ENCODE measurements at regions not wholly inside any gene's neighbourhood (a gene's known extent, or its start where the extent isn't known, plus 50 kb on each side); places are given as distances from the start of the nearest gene placed in this dataset.
"Not testable (repeated sequence)": the region's sequence is repeated elsewhere in the genome, so short reads cannot be mapped to it uniquely, and the experiment has no call there.

DNA sequence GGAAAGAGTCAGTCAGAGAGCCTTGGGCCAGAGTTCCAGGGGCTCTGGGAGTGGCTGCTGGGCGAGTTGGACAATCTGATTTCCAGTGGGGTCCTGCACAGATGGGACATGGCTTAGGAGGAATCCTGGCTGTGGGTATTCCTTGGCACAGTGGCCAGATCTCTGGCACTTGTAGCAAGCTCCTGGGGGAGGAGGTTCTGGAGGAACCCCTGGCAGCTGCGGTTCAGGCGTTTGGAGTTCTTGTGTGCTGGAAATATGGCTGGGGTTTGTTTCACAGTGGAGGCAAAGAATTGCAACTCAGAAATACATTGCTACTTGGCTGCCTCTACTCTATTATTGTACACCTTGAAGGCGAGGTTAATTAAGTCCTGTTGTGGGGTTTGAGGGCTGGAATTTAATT lies 67.2 kb upstream of the SLC4A7 start:
- not testable (repeated sequence) for DNase-seq

DNA sequence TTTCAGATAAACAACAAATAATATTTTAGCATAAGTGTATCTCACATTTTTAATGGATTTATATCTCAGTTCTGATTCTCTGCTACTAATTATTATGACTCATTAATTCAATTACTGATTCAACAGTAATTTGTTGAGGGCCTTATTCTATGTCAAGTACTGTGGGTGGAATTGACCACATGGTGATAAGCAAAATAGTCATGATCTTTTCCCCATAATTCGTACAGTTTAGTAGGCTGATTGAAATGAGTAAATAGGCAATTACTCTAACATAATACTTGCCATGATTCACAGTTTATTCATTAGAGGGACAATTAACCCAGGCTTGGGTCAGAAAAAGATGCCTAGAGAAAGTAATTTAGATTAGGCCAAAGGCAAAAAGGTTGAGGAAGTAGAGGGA lies 60.9 kb upstream of the SLC4A7 start:
- DNase-seq, result no peak

DNA sequence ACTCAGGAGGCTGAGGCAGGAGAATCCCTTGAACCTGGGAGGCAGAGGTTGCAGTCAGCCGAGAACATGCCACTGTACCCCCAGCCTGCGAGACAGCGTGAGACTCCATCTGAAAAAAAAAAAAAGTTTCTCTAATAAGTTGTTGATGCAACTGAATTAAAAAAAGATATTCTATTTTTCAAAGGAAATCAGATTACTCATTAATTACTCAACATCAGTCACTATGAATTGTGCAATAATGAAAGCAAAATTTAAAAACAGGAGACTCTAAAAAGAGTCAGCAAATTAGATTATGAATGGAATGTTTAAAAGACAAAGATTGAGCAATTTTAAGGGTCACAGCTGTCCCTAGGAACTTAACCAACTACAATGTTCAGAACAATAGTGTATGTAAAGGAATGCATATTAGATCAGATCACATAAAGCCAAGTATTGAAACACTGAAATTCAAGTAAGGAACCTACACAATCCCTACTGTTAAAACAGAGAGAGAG lies 60.2 kb upstream of the SLC4A7 start:
- DNase-seq, result no peak

DNA sequence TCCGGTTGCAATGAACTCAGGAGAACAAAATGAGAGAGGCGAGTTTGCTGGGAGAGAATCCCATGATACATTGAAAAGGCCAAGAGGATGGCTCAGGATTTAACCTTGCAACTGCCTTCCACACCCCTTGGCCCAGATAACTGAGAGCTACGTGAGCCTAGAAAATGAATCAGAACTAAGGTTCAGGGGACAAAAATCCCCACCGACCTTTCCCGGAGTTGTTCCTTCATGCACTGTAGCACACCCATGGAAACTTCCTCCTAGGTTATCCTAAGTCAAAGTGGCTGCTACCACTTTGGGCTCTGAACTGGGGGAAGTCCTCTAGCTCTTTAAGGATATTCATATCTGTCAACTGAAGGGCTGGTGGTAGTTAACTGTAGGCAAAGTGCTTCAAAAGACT lies 58.3 kb upstream of the SLC4A7 start:
- no peak for DNase-seq

DNA sequence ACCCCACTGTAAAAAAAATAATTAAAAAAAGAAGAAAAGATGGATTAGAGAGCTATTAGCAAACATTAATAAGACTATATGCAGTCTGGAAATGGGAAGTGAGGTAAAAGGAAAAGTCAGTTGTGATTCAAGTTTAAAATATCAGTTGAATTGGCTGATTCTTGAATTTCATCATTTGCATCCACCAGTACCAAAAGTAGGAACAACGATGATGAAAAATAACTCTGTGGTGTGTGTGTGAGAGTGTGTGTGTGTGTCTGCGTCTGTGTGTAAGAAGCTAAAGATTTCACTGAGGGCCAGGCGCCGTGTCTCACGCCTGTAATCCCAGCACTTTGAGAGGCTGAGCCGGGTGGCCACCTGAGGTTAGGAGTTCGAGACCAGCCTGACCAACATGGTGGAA lies 56.0 kb upstream of the SLC4A7 start:
- DNase-seq, result no peak

DNA sequence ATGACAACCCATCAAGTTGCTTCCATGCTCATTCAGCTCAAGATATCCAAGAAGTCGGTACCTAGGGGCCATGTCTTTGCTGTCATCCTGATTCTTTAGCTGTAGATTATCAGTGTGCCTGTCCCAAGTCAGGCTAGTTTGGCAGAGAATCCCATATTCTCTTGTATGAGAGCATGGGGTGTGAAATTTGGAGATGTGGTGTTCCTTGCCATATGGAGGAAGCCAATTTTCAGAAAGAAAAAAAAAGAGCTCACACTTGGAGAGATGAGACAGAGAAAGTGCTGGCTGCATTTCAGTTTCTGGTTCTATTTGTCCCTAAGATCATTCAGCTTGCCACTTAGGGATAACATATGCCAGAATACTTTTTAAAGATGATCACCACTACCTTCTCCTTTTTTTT lies 52.3 kb upstream of the SLC4A7 start:
- no peak for DNase-seq

DNA sequence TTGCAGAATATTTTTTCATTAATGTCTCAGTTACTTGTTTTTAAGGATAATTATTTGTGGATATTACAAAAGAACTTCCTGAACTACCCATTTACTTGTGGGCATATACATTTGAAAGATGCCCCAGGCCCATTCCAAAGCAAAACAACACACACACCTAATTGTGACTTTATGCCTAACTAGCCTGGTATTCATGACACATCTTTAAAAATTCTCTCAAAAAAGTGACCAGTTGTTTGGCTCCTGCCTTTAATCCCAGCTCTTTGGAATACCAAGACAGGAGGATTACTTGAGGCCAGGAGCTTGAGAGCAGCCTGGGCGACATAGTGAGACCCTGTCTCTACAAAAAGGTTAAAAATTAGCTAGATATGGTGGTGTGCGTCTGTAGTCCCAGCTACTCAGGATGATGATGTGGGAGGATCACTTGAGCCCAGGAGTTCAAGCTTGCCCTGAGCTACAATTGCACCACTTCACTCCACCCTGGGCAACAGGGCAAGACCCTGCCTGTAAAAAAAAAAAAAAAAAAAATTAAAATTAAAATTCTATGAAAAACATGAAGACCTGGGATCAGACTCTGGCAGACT lies 51.7 kb upstream of the SLC4A7 start:
- DNase-seq, result no peak

DNA sequence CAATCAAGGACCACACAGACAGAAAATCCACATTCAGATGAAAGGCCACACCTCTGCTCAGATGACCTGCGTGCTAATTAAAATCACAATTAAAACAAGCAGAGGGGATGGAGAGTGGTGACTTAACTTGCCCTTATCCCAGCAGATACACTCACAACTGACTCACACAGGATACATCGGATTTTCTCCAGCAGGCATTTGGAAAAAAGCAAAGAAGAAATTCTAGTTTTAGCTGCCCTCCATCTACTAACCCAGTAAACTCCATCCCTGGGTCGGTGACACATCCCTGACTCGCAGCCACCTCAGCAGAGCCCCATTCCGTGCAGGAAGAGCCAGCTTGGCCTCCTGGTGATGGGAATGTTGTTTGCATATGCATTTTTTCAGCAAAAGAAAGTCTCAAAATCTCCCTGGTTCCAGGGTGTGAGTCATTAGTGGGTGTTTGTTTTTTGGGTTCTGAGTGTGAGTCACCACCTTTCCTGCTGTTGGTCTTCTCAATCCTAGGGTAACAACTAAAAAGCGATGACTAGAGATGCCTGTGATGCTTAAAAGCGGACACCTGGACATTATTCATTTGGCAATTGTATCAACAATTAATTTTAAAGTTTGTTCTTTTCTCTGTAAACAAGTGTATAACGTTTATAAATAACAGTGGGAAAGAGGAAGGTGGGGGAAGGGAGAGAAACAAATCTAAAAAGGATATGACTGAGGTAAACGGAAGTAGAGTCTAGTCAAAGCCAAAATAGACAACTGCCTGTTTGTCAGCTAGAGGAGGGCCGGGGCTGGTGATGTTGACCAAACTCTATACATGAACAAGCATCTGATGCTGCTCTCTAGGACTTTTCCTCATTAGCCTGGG lies 49.8 kb upstream of the SLC4A7 start:
- no peak for DNase-seq
